SH-SY5Y (cell line): ENCODE measurements at regions not wholly inside any gene's neighbourhood (a gene's known extent, or its start where the extent isn't known, plus 50 kb on each side); places are given as distances from the start of the nearest gene placed in this dataset.

Source experiments
- GATA2 ChIP-seq: IDR thresholded peaks from 2 replicates; pipeline ENCODE4 v1.6.1; 2011; ENCODE audit warnings: mild to moderate bottlenecking, low read depth, low read length
- GATA3 ChIP-seq: IDR thresholded peaks from 2 replicates; pipeline ENCODE4 v1.6.1; 2011; ENCODE audit warnings: low read depth, mild to moderate bottlenecking, low read length, moderate library complexity

- TF ChIP-seq GATA3 (no peak), GATA2 (no peak)
Measured at GRCh38 chr14:85789506-85789905, 259.6 kb downstream of the FLRT2 start.

GRCh38 chr14:85788470-85789233, 258.7 kb downstream of the FLRT2 start:
- TF ChIP-seq GATA3 (no peak), GATA2 (no peak)

GRCh38 chr14:85766295-85766694, 236.4 kb downstream of the FLRT2 start:
- TF ChIP-seq GATA2 (no peak), GATA3 (no peak)

GRCh38 chr14:85764822-85765221, 234.9 kb downstream of the FLRT2 start:
- no peak for TF ChIP-seq GATA3
- TF ChIP-seq GATA2 = no peak

GRCh38 chr14:85762526-85762925, 232.6 kb downstream of the FLRT2 start:
- TF ChIP-seq GATA3 (no peak), GATA2 (no peak)

- TF ChIP-seq GATA3 (no peak), GATA2 (no peak)
Measured at GRCh38 chr14:85752175-85752574, 222.2 kb downstream of the FLRT2 start.

- no peak for TF ChIP-seq GATA2
- TF ChIP-seq GATA3 = no peak
Measured at GRCh38 chr14:85744573-85744972, 214.6 kb downstream of the FLRT2 start.

GRCh38 chr14:85732031-85732430, 202.1 kb downstream of the FLRT2 start:
- TF ChIP-seq GATA2 (no peak), GATA3 (no peak)

- TF ChIP-seq GATA2 = no peak
- TF ChIP-seq GATA3 = no peak
Measured at GRCh38 chr14:85731186-85731585, 201.2 kb downstream of the FLRT2 start.

GRCh38 chr14:85728476-85729065, 198.6 kb downstream of the FLRT2 start:
- no peak for TF ChIP-seq GATA2
- TF ChIP-seq GATA3 = no peak

- TF ChIP-seq GATA2 (no peak), GATA3 (no peak)
Measured at GRCh38 chr14:85714069-85714468, 184.1 kb downstream of the FLRT2 start.

- no peak for TF ChIP-seq GATA2
- TF ChIP-seq GATA3 = no peak
Measured at GRCh38 chr14:85711620-85712019, 181.7 kb downstream of the FLRT2 start.
